Hepatocyte (in vitro differentiated cells): ENCODE measurements at regions not wholly inside any gene's neighbourhood (a gene's known extent, or its start where the extent isn't known, plus 50 kb on each side); places are given as distances from the start of the nearest gene placed in this dataset.

Experiments used
- CTCF ChIP-seq: fragments of 200-600 bp; sonication (generic); IDR thresholded peaks from 2 replicates; pipeline ENCODE4 v1.5.1; 2016; ENCODE audit warnings: antibody characterized with exemption, mild to moderate bottlenecking; ENCODE audit not compliant: poor library complexity
- EZH2phosphoT487 ChIP-seq: fragments of 200-600 bp; sonication (generic); IDR thresholded peaks from one replicate; pipeline ENCODE4 v1.6.1; 2018; ENCODE audit warnings: antibody characterized with exemption, mild to moderate bottlenecking, low read depth, moderate library complexity; ENCODE audit not compliant: unreplicated experiment, severe bottlenecking

- no peak for TF ChIP-seq CTCF
- no peak for TF ChIP-seq EZH2phosphoT487
These were observed 165.7 kb downstream of the TRIB2 start for GRCh38 chr2:12882393-12882792.
